H1 (cell line): ENCODE measurements at regions not wholly inside any gene's neighbourhood (a gene's known extent, or its start where the extent isn't known, plus 50 kb on each side); places are given as distances from the start of the nearest gene placed in this dataset.

Experiments used
- CTCF ChIA-PET: fragments of 300-600 bp; sonication (Branson Sonifier 250); formaldehyde crosslinking; loops from one replicate; lab custom pipeline; 2021; ENCODE audit not compliant: partially characterized antibody; lab: Charles Lee
- POLR2A ChIA-PET: fragments of 300-600 bp; sonication (Branson Sonifier 250); formaldehyde crosslinking; loops from one replicate; lab custom pipeline; 2021; ENCODE audit warnings: inconsistent platforms; ENCODE audit not compliant: partially characterized antibody; lab: Charles Lee
- DNase-seq, 2 experiments: peaks; one replicate each; pipeline versions ENCODE4 v3.0.0 to v3.0.0-alpha.2; 2010 to 2022; ENCODE audit warnings: low spot score in 2 of 2, low read depth in 1 of 2, mixed read lengths in 1 of 2
- FAIRE-seq: peaks from 2 replicates; lab custom pipeline; 2011; peaks lifted over from hg19 to GRCh38; lab: Jason Lieb, UNC
- H2AFZ ChIP-seq: 2 replicates; pipeline ENCODE4 v1.8.1; 2012; ENCODE audit warnings: low read length, inconsistent platforms
- H2AK5ac ChIP-seq: 2 replicates; pipeline ENCODE4 v1.6.1; 2013; ENCODE audit warnings: low read depth, low read length
- H2BK120ac ChIP-seq: replicated peaks from 2 replicates; pipeline ENCODE3; 2013; ENCODE audit warnings: low read depth, low read length, inconsistent platforms
- H2BK12ac ChIP-seq: 2 replicates; pipeline ENCODE4 v1.6.1; 2013; ENCODE audit warnings: low read depth, low read length
- H2BK15ac ChIP-seq: 2 replicates; pipeline ENCODE4 v1.6.1; 2013; ENCODE audit warnings: low read length
- H2BK20ac ChIP-seq: 2 replicates; pipeline ENCODE4 v1.6.1; 2013; ENCODE audit warnings: low read length
- H2BK5ac ChIP-seq: 2 replicates; pipeline ENCODE4 v1.6.1; 2013; ENCODE audit warnings: low read depth, low read length
- H3K14ac ChIP-seq: 2 replicates; pipeline ENCODE4 v1.6.1; 2013; ENCODE audit warnings: inconsistent platforms; ENCODE audit not compliant: insufficient read length
- H3K18ac ChIP-seq: 2 replicates; pipeline ENCODE4 v1.6.1; 2013; ENCODE audit warnings: low read length; ENCODE audit errors: extremely low read depth
- H3K23ac ChIP-seq: 2 replicates; pipeline ENCODE4 v1.6.1; 2013; ENCODE audit warnings: inconsistent platforms; ENCODE audit not compliant: insufficient read length
- H3K23me2 ChIP-seq: 2 replicates; pipeline ENCODE4 v1.6.1; 2013; ENCODE audit warnings: low read depth, low read length
- H3K27ac ChIP-seq: 2 replicates; pipeline ENCODE4 v1.6.1; 2011; ENCODE audit warnings: low read depth, low read length, inconsistent platforms
- H3K27me3 ChIP-seq, 4 experiments: replicated peaks in 1 of 4; 1 replicate in 1 of 4; 2 replicates in 3 of 4; pipeline versions ENCODE4 v1.6.1 to v1.8.1; 2011 to 2013; ENCODE audit warnings: low read length in 3 of 4, mild to moderate bottlenecking in 3 of 4, inconsistent platforms in 2 of 4, mixed read lengths in 2 of 4, moderate library complexity in 1 of 4; ENCODE audit not compliant: control insufficient read depth in 3 of 4, insufficient read depth in 3 of 4; ENCODE audit errors: extremely low read depth in 1 of 4
- H3K36me3 ChIP-seq, 4 experiments: 2 replicates each; pipeline versions ENCODE4 v1.6.1 to v1.8.1; 2011 to 2013; ENCODE audit warnings: mild to moderate bottlenecking in 4 of 4, low read length in 3 of 4, moderate library complexity in 2 of 4, control low read depth in 1 of 4, inconsistent platforms in 1 of 4; ENCODE audit not compliant: insufficient read depth in 4 of 4, control insufficient read depth in 2 of 4
- H3K4ac ChIP-seq: replicated peaks from 2 replicates; pipeline ENCODE3; 2013; ENCODE audit warnings: low read length, low read depth, mixed read lengths, inconsistent platforms; ENCODE audit not compliant: insufficient read length
- H3K4me1 ChIP-seq, 4 experiments: replicated peaks in 1 of 4; 1 replicate in 1 of 4; 2 replicates in 3 of 4; pipeline versions ENCODE4 v1.6.1 to v1.8.1; 2011 to 2013; ENCODE audit warnings: low read length in 3 of 4, inconsistent platforms in 2 of 4, mixed read lengths in 1 of 4; ENCODE audit not compliant: insufficient read depth in 4 of 4, control insufficient read depth in 3 of 4
- H3K4me2 ChIP-seq, 2 experiments: 2 replicates each; pipeline versions ENCODE4 v1.6.1 to v1.8.1; 2011 to 2013; ENCODE audit warnings: low read depth in 2 of 2, low read length in 2 of 2, control low read depth in 1 of 2, inconsistent platforms in 1 of 2, mild to moderate bottlenecking in 1 of 2; ENCODE audit not compliant: insufficient read depth in 1 of 2
- H3K4me3 ChIP-seq, 4 experiments: fragments of 200-600, 300-600 bp in 1 of 4; sonication (generic), shearing (Covaris generic), sonication (Bioruptor Twin) in 1 of 4; 2 replicates each; pipeline versions ENCODE4 v1.5.1 to v1.8.1; 2011 to 2016; ENCODE audit warnings: low read length in 4 of 4, low read depth in 3 of 4, control low read depth in 2 of 4, inconsistent platforms in 2 of 4, mild to moderate bottlenecking in 2 of 4, mixed read lengths in 1 of 4, moderate library complexity in 1 of 4; ENCODE audit not compliant: insufficient read depth in 2 of 4; ENCODE audit errors: extremely low read depth in 1 of 4
- H3K56ac ChIP-seq: replicated peaks from 2 replicates; pipeline ENCODE3; 2013; ENCODE audit warnings: low read depth, mild to moderate bottlenecking, mixed read lengths, low read length, inconsistent platforms; ENCODE audit not compliant: insufficient read length
- H3K79me1 ChIP-seq: 2 replicates; pipeline ENCODE4 v1.6.1; 2013; ENCODE audit warnings: low read depth, low read length, control low read depth
- H3K79me2 ChIP-seq, 2 experiments: 2 replicates each; pipeline versions ENCODE4 v1.6.1 to v1.8.1; 2012 to 2013; ENCODE audit warnings: low read length in 2 of 2, mild to moderate bottlenecking in 2 of 2, inconsistent platforms in 1 of 2; ENCODE audit not compliant: insufficient read depth in 2 of 2, control insufficient read depth in 1 of 2
- H3K9ac ChIP-seq, 4 experiments: replicated peaks in 1 of 4; 1 replicate in 1 of 4; 2 replicates in 3 of 4; pipeline versions ENCODE4 v1.6.1 to v1.8.1; 2011 to 2013; ENCODE audit warnings: low read depth in 3 of 4, low read length in 3 of 4, control low read depth in 2 of 4, mild to moderate bottlenecking in 2 of 4, moderate library complexity in 2 of 4, inconsistent platforms in 1 of 4; ENCODE audit errors: extremely low read depth in 1 of 4
- H3K9me3 ChIP-seq, 2 experiments: 2 replicates each; pipeline versions ENCODE4 v1.6.1 to v1.8.1; 2012 to 2013; ENCODE audit warnings: mild to moderate bottlenecking in 2 of 2, moderate library complexity in 2 of 2, control low read depth in 1 of 2, inconsistent platforms in 1 of 2, low read depth in 1 of 2, low read length in 1 of 2, mixed read lengths in 1 of 2; ENCODE audit not compliant: insufficient read depth in 2 of 2
- H4K20me1 ChIP-seq, 2 experiments: replicated peaks in 1 of 2; 2 replicates each; pipeline versions ENCODE3 to v1.8.1; 2011 to 2013; ENCODE audit warnings: inconsistent platforms in 2 of 2, low read length in 2 of 2, mild to moderate bottlenecking in 1 of 2; ENCODE audit not compliant: insufficient read depth in 2 of 2, control insufficient read depth in 1 of 2
- H4K5ac ChIP-seq: 2 replicates; pipeline ENCODE4 v1.6.1; 2013; ENCODE audit warnings: low read length, low read depth, mixed read lengths, inconsistent platforms; ENCODE audit not compliant: insufficient read length
- H4K8ac ChIP-seq: 2 replicates; pipeline ENCODE4 v1.8.0; 2013; ENCODE audit warnings: mild to moderate bottlenecking, moderate library complexity, low read length, inconsistent platforms; ENCODE audit not compliant: insufficient read depth; ENCODE audit errors: extremely low read depth
- H4K91ac ChIP-seq: replicated peaks from 2 replicates; pipeline ENCODE3; 2013; ENCODE audit warnings: low read length, mixed read lengths, inconsistent platforms; ENCODE audit not compliant: insufficient read length
- WGBS, 2 experiments: shearing (Covaris generic) in 1 of 2; methylation state at CpG; one replicate each; pipeline versions ENCODE4 v1.1.6 to v1.1.7; 2013 to 2015; ENCODE audit warnings: low lambda C conversion rate in 2 of 2, mixed read lengths in 2 of 2, inconsistent platforms in 1 of 2, low coverage in 1 of 2, missing lambda C conversion rate in 1 of 2; ENCODE audit not compliant: insufficient replicate concordance in 2 of 2, insufficient coverage in 1 of 2, insufficient read length in 1 of 2; ENCODE audit errors: extremely low coverage in 1 of 2, missing lambda C conversion rate in 1 of 2; 5-methylcytosine and 5-hydroxymethylcytosine counted together

GRCh38 chr7:33738260-33738935, 166.9 kb upstream of the BMPER start:
- Histone ChIP-seq H2BK15ac (no peak overlapping the region), H4K91ac (no peak overlapping the region), H3K23me2 (no peaks in the 10 kb centered on the region), H3K9ac (no peak overlapping the region), H4K5ac (no peak overlapping the region), H3K4me2 (no peak overlapping the region), H3K36me3 (no peaks in the 10 kb centered on the region), H4K8ac (no peak overlapping the region), H2BK12ac (no peak overlapping the region), H3K79me2 (no peaks in the 10 kb centered on the region), H2BK120ac (no peak overlapping the region), H2BK20ac (no peak overlapping the region), H3K9me3 (no peaks in the 10 kb centered on the region), H3K4ac (no peak overlapping the region), H3K27me3 (no peaks in the 10 kb centered on the region), H3K4me3 (no peak overlapping the region), H3K79me1 (no peaks in the 10 kb centered on the region), H2AK5ac (no peak overlapping the region), H4K20me1 (no peaks in the 10 kb centered on the region), H3K18ac (no peak overlapping the region), H3K14ac (no peak overlapping the region), H2BK5ac (no peak overlapping the region), H3K56ac (no peak overlapping the region), H3K27ac (no peak overlapping the region), H2AFZ (no peak overlapping the region), H3K4me1 (0 out of 7 replicates have a peak, but pooled peaks cover 0 to 3% (median 0%) of the 10 kb centered on the region in 4 experiments), H3K23ac (no peak overlapping the region)
- CTCF ChIA-PET: interaction anchor here (1.0 to 1.6 kb wide), 5 partner anchors 11 to 194 kb away, joined by 3 to 9 read pairs (median 4); no protein-coding TSS in a partner anchor
- DNase-seq (no peak), FAIRE-seq (no peak)
- POLR2A ChIA-PET: no interaction called here
- 91% methylated on average over 3 of the region's 3 CpGs; no CpG with 5 or more reads in 1 of the 2 experiments for WGBS, 2 experiments
